ENCODE measurements at regions not wholly inside any gene's neighbourhood (a gene's known extent, or its start where the extent isn't known, plus 50 kb on each side); places are given as distances from the start of the nearest gene placed in this dataset.

- no peak for TF ChIP-seq CTCF (IDR thresholded peaks at IDR 0.05)
- TF ChIP-seq POLR2A (IDR thresholded peaks at IDR 0.05): no peak
Observed at GRCh38 chr9:23172206-23172605, 653.8 kb downstream of the ELAVL2 start.
